ENCODE measurements at regions not wholly inside any gene's neighbourhood (a gene's known extent, or its start where the extent isn't known, plus 50 kb on each side); places are given as distances from the start of the nearest gene placed in this dataset.

GRCh38 chr13:105971312-105971711 lies 564.1 kb downstream of the EFNB2 start:
- TF ChIP-seq, protein P1, sequence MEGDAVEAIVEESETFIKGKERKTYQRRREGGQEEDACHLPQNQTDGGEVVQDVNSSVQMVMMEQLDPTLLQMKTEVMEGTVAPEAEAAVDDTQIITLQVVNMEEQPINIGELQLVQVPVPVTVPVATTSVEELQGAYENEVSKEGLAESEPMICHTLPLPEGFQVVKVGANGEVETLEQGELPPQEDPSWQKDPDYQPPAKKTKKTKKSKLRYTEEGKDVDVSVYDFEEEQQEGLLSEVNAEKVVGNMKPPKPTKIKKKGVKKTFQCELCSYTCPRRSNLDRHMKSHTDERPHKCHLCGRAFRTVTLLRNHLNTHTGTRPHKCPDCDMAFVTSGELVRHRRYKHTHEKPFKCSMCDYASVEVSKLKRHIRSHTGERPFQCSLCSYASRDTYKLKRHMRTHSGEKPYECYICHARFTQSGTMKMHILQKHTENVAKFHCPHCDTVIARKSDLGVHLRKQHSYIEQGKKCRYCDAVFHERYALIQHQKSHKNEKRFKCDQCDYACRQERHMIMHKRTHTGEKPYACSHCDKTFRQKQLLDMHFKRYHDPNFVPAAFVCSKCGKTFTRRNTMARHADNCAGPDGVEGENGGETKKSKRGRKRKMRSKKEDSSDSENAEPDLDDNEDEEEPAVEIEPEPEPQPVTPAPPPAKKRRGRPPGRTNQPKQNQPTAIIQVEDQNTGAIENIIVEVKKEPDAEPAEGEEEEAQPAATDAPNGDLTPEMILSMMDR (IDR thresholded peaks at IDR 0.05; ENCODE audit: poor library complexity) = no peak
- TF ChIP-seq EZH2 (IDR thresholded peaks at IDR 0.05; ENCODE audit: borderline replicate concordance) = no peak
- TF ChIP-seq EZH2phosphoT487 (IDR thresholded peaks at IDR 0.05; ENCODE audit: low read depth, severe bottlenecking, unreplicated experiment) = no peak

All from hepatocyte (in vitro differentiated cells).